ENCODE measurements at regions not wholly inside any gene's neighbourhood (a gene's known extent, or its start where the extent isn't known, plus 50 kb on each side); places are given as distances from the start of the nearest gene placed in this dataset.
"Not testable (repeated sequence)": the region's sequence is repeated elsewhere in the genome, so short reads cannot be mapped to it uniquely, and the experiment has no call there.

DNA sequence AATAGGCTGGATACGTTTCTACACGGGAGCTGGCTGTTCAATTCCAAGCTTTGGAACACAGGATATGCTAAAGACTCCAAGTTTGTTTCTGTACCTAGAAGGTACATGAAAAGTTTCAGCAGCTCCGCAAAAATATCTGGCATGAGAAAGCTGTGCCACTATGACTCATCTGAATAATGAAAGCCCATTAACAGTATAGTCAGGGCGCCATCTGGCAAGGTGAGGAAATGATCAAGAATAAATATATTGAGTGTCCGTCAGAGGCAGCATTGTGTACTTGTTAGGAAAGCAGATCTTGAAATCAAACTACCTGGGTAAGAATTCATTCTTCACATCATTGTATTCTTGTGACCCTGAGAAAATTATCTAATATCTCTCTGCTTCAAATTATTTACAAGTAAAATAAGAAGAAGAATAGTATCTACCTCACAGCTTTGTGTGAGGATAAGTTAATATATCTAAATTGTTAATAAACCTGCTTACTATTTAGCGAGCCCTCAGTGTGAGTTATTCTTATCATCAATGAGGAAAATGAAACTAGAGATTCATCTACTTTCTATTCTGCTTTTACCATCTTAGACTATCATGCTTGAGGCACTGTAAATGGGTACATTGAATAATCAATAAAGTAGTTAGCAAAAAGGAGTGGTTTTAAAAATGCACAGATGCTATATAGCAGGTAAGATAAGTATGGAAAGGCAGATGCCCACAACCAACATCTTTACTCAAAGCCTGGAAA, 53.5 kb downstream of the FSCB start:
- no peak for DNase-seq

DNA sequence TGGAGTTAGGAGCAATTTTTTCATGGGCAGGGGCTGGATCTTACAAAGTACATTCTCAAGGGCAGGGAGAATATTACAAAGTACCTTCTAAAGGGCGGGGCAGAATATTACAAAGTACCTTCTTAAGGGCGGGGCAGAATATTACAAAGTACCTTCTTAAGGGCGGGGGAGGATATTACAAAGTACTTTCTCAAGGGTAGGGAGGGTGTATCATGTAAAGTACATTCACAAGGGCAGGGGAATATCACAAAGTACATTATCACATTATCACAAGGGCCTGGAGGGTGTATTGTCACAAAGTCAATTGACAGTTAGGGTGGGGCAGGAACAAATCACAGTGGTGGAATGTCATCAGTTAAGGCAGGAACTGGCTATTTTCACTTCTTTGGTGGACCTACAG, 56.9 kb downstream of the FSCB start:
- not testable (repeated sequence) for DNase-seq

DNA sequence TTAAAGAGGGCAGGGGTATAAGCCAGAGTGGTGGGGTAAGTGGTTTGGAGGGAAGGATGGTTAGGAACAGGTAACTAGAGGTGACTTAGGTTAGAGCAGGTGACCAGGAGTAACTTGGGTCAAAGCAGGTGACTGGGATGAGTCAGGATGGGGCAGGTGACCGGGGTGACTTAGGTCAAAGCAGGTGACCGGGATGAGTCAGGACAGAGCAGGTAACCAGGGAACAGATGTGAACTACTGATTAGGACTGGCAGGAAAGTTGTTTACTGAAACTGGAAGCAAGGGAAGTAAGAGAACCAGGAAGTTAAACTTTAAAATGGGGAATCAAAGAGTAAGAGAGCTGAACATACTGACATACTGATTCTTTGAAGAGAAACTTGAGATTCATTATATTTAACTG, 57.4 kb downstream of the FSCB start:
- DNase-seq: no peak

DNA sequence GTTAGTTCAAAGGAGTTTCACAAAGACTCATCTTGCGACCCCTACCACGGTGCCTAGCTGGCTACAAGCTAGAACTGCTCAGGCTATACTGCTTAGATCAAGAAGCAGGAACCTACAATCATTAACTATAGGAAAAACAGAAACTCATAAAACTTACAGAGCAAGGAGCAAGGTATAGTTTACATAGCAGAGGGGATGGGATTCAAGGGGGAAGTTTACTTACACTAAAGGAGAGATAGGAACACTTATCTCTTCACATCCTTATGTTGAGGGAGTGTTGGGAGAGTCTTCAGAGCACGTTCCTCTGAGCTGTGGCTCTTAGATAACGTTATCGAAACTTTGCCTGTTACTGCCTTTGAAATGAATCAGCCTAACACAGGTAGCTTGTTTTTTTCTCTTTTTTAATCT, 58.1 kb downstream of the FSCB start:
- no peak for DNase-seq

DNA sequence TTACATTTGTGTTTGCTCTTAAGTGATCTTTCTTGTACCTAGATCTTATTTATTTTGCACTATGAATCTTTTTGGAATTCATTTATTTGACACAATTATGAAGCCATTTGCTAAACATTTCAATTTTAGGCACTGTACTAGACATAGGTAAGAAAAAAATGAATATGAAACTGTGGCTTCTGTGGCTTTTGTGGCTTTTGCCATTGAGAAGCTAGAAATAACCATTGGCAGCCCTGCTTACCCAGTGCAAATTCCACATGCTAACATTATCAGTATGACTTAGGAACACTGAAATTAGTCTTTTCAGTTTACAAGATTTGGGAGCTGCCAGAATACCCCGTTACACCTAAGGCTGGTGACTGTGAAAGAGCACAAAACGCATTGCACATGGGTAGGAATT, 60.1 kb downstream of the FSCB start:
- DNase-seq: no peak

DNA sequence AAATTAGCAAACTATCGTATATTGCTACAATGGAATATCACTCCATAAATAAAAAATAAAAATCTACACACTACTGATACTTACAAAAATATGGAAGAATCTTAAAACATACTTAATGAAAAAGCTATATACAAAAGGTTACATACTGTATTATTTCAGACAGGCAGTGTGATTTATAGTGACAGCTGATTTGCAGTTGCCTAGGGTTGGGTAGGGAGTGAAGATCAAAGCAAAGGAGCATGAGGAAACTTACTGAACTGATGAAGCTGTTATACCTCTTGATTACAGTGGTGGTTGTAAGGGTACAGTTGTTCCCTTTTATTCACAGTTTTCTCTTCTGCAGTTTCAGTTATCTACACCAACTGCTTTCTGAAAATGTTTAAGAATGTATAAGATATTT, 62.6 kb downstream of the FSCB start:
- no peak for DNase-seq

DNA sequence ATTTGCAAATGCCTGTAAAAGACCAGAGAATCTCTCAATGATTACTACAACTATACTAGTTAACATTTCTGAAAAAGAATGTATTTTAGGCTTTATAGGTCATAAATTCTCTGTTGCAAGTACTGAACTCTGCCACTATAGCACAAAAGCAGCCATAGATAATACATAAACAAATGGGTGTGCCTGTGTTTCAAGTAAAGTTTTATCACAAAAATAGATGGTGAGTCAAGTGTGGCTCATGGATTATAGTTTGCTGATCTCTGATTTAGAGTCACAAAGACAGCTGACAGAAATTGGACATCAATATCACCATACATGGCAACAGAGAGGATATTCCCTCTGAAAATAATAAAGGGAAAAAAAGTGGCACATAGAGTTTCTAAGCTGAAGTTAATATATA, 68.1 kb downstream of the FSCB start:
- no peak for DNase-seq

DNA sequence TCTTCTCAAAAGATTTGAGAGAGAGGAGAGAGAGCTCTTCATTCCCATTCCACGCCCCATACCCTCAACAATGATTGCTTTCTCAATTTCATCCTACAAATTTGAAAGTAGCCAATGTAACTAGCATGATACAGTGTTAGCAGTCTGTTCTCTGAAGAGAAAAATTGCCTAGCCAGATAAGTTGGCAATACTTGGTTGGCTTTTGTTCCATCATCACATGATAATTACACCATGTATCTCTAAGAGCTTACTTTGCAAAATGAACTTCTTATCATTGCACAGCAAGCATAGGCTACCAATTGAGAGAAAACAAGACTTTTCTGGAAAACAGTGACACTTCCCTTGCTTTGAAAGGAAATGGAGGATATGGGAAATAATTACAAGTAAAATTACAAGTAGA, 68.9 kb downstream of the FSCB start:
- DNase-seq: no peak

DNA sequence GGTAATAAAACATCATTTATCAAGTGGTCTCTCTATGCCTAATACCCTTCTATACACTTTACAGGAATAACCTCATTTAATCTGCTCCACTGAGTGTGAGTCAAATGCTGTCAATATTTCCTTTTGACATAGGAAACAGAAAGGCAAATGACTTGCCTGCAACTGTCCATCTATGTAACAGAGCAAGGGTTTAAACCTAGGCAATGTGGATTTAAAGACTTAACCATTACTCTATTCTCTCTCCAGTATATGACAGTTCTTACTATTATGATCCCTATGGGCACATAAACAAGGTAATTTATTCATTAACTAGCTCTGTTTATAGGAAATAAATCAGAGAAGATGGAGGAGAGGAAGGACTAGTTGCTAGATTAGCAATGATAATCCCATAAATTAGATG, 70.6 kb downstream of the FSCB start:
- no peak for DNase-seq

DNA sequence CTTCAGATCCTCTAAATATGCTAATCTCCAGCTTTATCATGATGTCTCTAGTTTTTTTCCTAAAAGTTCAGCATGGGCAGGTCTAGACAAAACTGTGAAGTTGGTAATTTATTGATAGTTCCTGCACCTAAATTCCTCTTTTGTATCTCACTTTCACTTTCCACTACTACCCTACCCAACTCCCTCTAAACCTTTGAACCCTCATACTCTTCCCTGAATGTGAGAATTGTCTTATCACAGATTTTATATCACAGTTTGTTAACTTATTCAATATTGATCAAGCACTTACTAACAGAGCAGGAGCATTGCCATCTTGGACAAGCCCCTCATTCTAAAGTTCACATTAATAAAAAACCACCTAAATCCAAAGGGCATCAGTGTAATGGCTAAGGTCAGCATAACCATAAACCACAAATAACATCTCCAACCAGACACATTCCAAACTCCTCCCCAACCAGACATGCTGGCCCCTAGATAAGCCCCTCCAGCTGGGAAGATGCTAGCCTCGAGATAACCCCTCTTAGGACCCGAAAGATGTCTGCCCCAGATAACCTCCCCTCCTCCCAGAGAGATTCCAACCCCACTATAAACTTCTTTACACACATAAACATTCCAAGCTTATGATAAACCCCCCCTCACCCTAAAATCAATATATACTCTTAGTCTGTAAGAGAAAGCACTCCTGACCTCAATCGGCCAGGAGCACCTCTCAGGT, 78.7 kb downstream of the FSCB start:
- no peak for DNase-seq

DNA sequence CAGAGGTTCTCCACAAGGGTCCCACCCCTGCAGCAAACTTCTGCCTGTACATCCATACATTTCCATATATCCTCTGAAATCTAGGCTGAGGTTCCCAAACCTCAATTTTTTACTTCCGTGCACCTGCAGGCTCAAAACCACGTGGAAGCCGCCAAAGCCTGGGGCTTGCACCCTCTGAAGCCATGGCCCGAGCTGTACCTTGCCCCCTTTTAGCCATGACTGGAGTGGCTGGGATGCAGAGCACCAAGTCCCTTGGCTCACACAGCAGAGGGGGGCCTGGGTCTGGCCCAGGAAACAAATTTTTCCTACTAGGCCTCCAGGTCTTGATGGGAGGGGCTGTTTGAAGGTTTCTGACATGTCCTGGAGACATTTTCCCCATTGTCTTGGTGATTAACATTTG, 84.4 kb downstream of the FSCB start:
- DNase-seq: no peak

DNA sequence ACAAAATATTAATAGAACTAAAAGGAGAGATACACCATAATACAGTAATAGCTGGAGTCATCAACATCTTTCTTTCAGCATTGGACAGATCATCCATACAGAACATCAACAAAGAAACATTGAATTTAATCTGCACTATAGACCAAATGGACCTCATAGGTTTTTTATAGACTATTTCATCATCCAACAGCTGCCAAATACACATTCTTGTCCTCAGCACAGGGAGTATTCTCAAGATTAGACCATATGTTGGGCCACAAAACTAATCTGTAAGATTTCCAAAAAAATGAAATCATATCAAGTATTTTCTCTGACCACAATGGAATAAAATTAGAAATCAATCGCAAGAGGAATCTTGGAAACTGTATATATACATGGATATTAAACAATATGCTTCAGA, 86.9 kb downstream of the FSCB start:
- no peak for DNase-seq

DNA sequence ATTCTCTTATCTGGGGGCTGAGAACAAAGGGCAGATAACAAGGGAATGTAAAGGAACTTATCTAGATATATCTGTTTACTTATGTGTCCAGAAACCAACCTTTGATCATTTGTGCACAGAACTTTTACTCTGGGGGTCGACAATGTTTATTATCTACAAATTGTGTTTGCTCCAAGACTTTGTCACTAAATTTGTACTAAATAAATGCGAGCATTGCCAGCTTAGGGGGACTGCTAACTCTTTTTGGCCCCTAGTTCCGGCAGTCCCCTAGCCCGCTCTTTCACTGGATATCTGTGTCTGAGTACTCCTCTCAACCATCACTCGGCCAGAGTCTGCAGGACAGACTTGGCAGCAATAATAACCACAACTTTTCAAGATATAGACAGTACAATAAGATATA, 88.2 kb downstream of the FSCB start:
- DNase-seq: no peak

DNA sequence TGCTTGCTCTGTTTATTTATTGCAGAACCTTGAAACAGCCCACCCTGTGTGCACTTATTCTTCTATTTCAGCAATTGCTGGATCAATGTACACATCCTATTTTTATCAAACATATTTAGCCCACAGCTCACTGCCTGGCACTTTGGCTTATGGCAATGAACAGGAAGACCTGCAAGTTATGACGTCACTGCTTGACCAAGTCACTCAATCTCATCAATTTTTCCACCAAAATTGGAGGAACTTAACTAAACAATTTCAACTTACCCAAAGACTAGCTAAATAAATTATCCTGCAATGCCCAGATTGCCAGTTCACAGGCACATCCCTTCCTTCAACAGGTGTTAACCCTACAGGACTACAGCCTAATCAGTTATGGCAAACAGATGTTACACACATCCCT, 89.3 kb downstream of the FSCB start:
- no peak for DNase-seq

DNA sequence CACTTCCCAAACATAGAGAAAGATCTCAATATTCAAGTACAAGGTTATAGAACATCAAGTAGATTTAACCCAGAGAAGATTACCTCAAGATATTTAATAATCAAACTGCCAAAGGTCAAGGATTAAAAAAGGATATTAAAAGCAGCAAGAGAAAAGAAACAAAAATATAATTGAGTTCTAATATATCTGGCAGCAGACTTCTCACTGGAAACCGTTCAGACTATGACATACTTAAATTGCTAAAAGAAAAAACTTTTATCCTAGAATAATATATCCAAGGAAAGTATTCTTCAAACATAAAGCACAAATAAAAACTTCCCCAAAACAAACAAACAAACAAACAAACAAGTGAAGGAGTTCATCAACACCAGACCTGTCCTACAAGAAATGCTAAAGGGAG, 92.4 kb downstream of the FSCB start:
- no peak for DNase-seq

DNA sequence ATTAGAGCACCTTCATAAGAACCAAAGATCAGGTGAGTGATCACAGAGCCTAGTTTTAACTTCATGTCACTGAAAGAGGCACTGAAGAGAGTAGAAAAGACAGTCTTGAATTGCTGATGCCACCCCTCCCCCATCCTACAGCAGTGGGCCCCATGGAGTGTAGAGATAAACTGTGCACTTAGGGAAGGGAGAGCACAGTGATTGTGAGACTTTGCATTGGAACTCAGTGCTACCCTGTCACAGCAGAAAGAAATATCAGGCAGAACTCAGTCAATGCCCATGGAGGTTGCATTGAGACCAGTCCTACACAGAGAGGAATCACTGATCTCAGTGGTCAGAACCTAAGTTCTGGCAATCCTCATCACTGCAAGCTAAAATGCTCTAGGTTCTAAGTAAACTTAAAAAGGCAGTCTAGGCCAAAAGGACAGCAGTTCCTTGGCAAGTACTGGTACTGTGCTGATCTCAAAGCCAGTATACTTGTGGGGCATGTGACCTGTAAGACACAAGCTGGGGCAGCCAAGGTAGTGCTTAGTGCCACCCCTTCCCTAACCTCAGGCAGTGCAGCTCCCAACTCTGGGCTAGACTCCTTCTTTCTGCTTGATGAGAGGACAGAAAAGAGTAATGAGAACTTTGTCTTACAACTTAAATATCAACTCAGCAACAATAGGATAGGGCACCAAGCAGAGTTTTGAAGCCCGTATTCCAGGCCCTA, 94.1 kb downstream of the FSCB start:
- DNase-seq: no peak

DNA sequence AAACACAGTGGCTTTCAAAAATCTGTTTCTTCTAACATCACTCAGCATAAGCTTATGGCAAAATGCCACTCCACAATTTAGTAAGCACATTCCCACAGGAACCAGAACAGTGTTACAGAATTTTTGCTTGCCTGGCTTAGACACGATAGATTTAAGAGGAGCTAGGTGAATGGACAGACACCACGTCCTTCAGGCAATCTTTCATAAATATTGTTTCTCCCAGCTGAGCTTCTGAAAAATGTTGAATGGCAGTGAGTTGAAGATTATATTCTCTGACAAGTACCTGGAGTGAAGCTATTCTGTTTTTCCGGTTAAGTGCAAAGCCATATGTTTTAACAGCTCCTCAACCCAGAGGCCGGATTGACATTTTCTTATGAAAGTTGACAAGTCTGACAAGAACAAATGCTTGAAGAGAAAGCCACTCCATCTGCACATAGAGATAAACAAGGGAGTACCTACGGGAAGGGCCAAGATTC, 102.0 kb downstream of the FSCB start:
- DNase-seq: no peak

DNA sequence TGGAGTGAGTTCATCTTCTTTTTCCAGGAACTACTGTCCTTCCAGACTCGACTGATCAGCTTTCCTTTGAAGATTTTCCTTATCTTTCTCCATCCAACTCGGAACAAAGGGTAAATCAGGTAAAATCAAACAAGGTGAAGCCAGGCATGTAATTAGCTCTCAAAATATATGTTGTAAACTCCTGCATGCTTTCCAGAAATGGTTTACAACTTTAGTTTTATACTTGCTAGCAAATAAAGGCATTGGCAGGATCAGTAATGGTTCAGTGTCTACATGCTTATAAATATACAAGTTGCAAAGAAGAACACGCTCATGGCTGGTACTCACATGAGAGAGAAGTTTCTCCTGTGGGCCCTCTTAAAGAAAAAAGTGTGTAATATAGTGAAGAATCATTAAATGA, 102.5 kb downstream of the FSCB start:
- DNase-seq: no peak

DNA sequence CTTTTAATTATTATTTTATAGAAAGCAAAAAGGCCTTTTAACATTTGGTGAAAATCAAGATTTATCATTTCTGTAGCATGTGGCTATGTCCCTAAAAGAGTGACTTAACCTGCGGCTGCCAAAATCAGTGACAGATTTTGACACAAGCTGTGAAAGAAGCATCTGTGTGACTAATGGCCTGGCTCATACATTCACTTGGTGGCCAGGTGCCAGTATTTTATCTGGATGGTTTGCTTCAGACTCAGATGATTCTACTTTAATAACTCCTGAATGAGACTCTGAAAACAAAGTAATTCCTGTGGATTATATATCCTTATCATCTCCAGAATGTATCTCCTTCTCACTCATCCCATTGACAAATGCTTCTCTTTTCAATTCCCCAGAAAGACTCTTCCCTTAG, 103.0 kb downstream of the FSCB start:
- DNase-seq: no peak

DNA sequence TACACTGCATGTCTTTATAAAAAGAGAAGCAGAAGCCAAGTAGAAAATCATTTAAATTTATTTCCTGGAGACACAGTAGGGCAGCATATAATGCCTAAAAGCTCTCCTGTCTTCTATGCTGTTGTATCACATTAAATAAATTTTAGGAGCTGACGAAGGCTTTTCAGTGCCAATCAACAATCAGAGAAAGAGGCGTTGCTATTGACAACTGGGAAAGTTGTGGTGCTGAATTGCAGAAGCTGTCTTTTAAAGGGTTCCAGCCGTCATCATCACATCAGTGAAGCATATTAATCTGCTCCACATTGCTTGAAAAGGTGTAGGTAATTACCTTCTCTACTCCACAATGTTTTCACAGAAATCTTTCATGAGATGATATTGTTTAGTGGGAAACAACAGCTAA, 103.9 kb downstream of the FSCB start:
- DNase-seq: no peak

DNA sequence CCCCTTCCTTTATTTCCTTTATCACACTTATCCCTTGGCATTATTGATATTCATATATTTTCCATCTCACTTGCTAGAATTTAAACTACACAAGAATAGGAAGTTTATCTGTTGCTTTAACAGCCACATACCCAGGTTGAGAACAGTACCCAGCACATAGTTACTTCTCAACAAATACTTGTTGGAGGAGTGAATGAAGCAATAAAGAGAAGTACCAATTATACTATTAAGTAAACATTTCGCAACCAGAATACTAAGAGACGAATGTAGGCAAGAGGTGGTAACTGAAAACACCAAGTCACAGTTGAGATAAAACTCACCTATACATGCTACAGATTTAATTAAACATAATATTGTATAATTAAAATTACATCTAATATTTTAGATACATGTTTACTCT, 110.9 kb downstream of the FSCB start:
- no peak for DNase-seq

DNA sequence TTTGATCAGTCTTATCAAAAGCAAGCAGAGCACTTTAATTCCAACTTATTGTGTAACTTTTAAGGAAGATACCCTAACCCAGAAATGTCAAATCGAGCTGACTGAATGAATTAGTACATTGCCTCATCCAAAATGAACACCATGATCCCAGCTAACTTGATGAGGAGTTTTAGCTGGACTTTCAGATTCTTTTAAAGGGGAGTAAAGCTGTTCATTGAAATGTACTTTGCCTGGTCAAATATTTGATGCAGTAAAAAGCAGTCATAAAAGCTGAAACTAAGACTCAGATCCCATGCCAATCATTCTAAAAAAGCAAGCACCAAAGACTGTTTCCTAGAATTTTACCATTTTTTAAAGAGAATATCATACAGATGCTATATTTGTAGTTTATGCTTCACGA, 114.1 kb downstream of the FSCB start:
- DNase-seq: no peak

DNA sequence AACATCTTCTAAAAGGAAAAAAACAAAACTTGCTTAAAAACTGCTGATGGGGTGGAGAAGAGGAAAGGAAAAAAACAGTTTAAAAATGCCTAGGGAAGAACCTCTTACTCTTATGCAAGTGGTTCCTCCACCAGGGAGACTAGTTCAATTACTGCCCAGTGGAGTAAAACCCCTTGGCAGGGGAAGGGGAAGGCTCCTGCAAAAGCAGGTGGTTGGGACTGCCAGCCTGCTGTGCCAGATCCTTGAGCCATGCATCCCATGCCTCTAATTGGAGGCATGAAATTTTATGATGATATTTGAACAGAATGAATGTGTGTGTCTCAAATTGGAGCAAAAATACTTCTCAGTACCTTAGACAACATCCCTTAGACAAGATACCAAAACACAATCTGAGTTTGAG, 118.8 kb downstream of the FSCB start:
- no peak for DNase-seq

DNA sequence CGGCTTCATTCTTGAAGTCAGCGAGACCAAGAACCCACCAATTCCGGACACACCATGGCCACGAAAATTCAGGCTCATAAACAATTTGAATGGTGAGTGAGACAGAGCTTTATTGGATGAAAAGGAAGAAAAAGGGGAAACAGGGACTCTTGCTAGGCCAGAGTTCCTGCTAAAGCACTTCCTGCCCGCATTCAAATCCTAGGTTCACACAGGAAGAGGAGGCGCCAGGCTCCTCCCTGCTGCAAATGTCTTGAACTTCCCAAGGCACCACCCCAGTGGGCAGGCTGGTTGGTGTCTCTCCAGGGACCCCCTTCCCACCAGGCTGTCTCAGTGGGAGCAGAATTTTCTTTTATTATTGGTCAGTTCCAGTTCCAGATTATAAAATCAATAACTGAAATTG, 121.2 kb downstream of the FSCB start:
- DNase-seq: no peak
